GM19043 (cell line): ENCODE measurements at regions not wholly inside any gene's neighbourhood (a gene's known extent, or its start where the extent isn't known, plus 50 kb on each side); places are given as distances from the start of the nearest gene placed in this dataset.
"Not testable (repeated sequence)": the region's sequence is repeated elsewhere in the genome, so short reads cannot be mapped to it uniquely, and the experiment has no call there.

Source experiments
- ATAC-seq: cut with Tn5 transposase; IDR thresholded peaks from one replicate; pipeline ENCODE4 v1.9.1; 2021; ENCODE audit warnings: low read depth; ENCODE audit not compliant: unreplicated experiment

- no peak for ATAC-seq
Observed at GRCh38 chr4:128758314-128758922, 51.1 kb upstream of the JADE1 start.

GRCh38 chr4:128757712-128758111 lies 51.8 kb upstream of the JADE1 start:
- ATAC-seq, result no peak

- no peak for ATAC-seq
Observed at GRCh38 chr4:128751354-128751753, 58.1 kb upstream of the JADE1 start.

- ATAC-seq, result not testable (repeated sequence)
Observed at GRCh38 chr4:128741748-128742147, 67.8 kb upstream of the JADE1 start.

- ATAC-seq, result no peak
Observed at GRCh38 chr4:128737098-128737513, 72.4 kb upstream of the JADE1 start.

- no peak for ATAC-seq
Observed at GRCh38 chr4:128735714-128736113, 73.8 kb upstream of the JADE1 start.

GRCh38 chr4:128728190-128728589 lies 81.3 kb upstream of the JADE1 start:
- no peak for ATAC-seq

- no peak for ATAC-seq
Observed at GRCh38 chr4:128727658-128728057, 81.8 kb upstream of the JADE1 start.

GRCh38 chr4:128725405-128726055 lies 84.0 kb upstream of the JADE1 start:
- no peak for ATAC-seq

GRCh38 chr4:128722911-128723310 lies 86.6 kb upstream of the JADE1 start:
- ATAC-seq, result no peak

GRCh38 chr4:128721896-128722295 lies 87.6 kb upstream of the JADE1 start:
- no peak for ATAC-seq

GRCh38 chr4:128720270-128720669 lies 89.2 kb upstream of the JADE1 start:
- ATAC-seq, result no peak

- ATAC-seq, result no peak
Observed at GRCh38 chr4:128718768-128719167, 90.7 kb upstream of the JADE1 start.

GRCh38 chr4:128716338-128716737 lies 93.2 kb upstream of the JADE1 start:
- ATAC-seq, result no peak

- no peak for ATAC-seq
Observed at GRCh38 chr4:128715616-128716015, 93.9 kb upstream of the JADE1 start.

- ATAC-seq, result no peak
Observed at GRCh38 chr4:128711361-128711760, 98.1 kb upstream of the JADE1 start.

GRCh38 chr4:128709268-128709667 lies 100.2 kb upstream of the JADE1 start:
- ATAC-seq, result no peak

- ATAC-seq, result no peak
Observed at GRCh38 chr4:128707864-128708263, 101.6 kb upstream of the JADE1 start.

GRCh38 chr4:128703948-128704347 lies 105.6 kb upstream of the JADE1 start:
- ATAC-seq, result no peak

- ATAC-seq, result no peak
Observed at GRCh38 chr4:128700659-128701350, 108.7 kb upstream of the JADE1 start.

- ATAC-seq, result no peak
Observed at GRCh38 chr4:128698386-128698785, 111.1 kb upstream of the JADE1 start.

GRCh38 chr4:128697323-128697722 lies 112.2 kb upstream of the JADE1 start:
- no peak for ATAC-seq
